Spleen (tissue), 11 donors: ENCODE measurements at regions not wholly inside any gene's neighbourhood (a gene's known extent, or its start where the extent isn't known, plus 50 kb on each side); places are given as distances from the start of the nearest gene placed in this dataset.
"Not testable (repeated sequence)": the region's sequence is repeated elsewhere in the genome, so short reads cannot be mapped to it uniquely, and the experiment has no call there.

Source experiments
- DNase-seq: peaks from one replicate; pipeline ENCODE4 v3.0.0-alpha.2; 2020
- H3K27ac ChIP-seq, 8 donors: fragments of 200-600 bp; sonication (generic) in 7 of 8; 1 replicate in 4 of 8; 2 replicates in 4 of 8; pipeline versions ENCODE4 v1.5.0 to v1.8.0; 2016 to 2021; ENCODE audit warnings: inconsistent platforms in 4 of 8, mild to moderate bottlenecking in 4 of 8, moderate library complexity in 1 of 8
- H3K27me3 ChIP-seq, 7 donors: fragments of 200-600 bp; sonication (generic) in 6 of 7; replicated peaks in 1 of 7; 1 replicate in 4 of 7; 2 replicates in 3 of 7; pipeline versions ENCODE4 v1.5.0 to v1.8.0; 2016 to 2021; ENCODE audit warnings: inconsistent platforms in 3 of 7, mild to moderate bottlenecking in 1 of 7
- H3K36me3 ChIP-seq, 6 donors: fragments of 200-600 bp; sonication (generic) in 5 of 6; 1 replicate in 4 of 6; 2 replicates in 2 of 6; pipeline versions ENCODE4 v1.5.0 to v1.8.0; 2016 to 2021; ENCODE audit warnings: inconsistent platforms in 2 of 6
- H3K4me1 ChIP-seq, 6 donors: fragments of 200-600 bp; sonication (generic) in 5 of 6; 1 replicate in 3 of 6; 2 replicates in 3 of 6; pipeline versions ENCODE4 v1.5.0 to v1.8.0; 2016 to 2021; ENCODE audit warnings: inconsistent platforms in 3 of 6
- H3K4me3 ChIP-seq, 8 donors: fragments of 200-600 bp; sonication (generic) in 7 of 8; 1 replicate in 4 of 8; 2 replicates in 4 of 8; pipeline versions ENCODE4 v1.5.0 to v1.8.0; 2016 to 2021; ENCODE audit warnings: inconsistent platforms in 4 of 8, mild to moderate bottlenecking in 4 of 8, moderate library complexity in 2 of 8
- H3K9me3 ChIP-seq, 8 donors: fragments of 200-600 bp; sonication (generic) in 7 of 8; 1 replicate in 4 of 8; 2 replicates in 4 of 8; pipeline versions ENCODE4 v1.5.0 to v1.8.0; 2016 to 2021; ENCODE audit warnings: inconsistent platforms in 4 of 8
- POLR2A ChIP-seq, 3 donors: fragments of 450-650 bp; IDR thresholded peaks; one replicate each; pipeline ENCODE4 v1.5.1; 2017; ENCODE audit warnings: antibody characterized with exemption in 3 of 3, mild to moderate bottlenecking in 1 of 3
- POLR2AphosphoS5 ChIP-seq, 3 donors: sonication (generic); formaldehyde crosslinking; IDR thresholded peaks; one replicate each; pipeline ENCODE4 v1.5.1; 2017; ENCODE audit warnings: antibody characterized with exemption in 3 of 3
- WGBS, 5 donors: extraction: QIAGEN DNeasy Blood & Tissue Kit in 3 of 5; methylation state at CpG; one replicate each; pipeline versions ENCODE4 v1.1.5 to v1.1.7; 2013 to 2018; 5-methylcytosine and 5-hydroxymethylcytosine counted together
- intact Hi-C: fragments of 100-400 bp; cut with DNase I; formaldehyde crosslinking; loops from one replicate; pipeline ENCODE4 v1.15.0; 2023; ENCODE audit warnings: low total_unique reads
- TF ChIP-seq, protein P1 (sequence below), 11 experiments: fragments of 200-600 bp in 7 of 11; fragments of 450-650 bp in 4 of 11; sonication (generic) in 4 of 11; IDR thresholded peaks in 8 of 11; conservative IDR thresholded peaks in 3 of 11; 1 replicate in 7 of 11; 2 replicates in 4 of 11; pipeline versions ENCODE4 v1.4.0 to v1.8.0; 2016 to 2021; ENCODE audit warnings: antibody characterized with exemption in 11 of 11, inconsistent platforms in 4 of 11, mild to moderate bottlenecking in 1 of 11
- donor health status: healthy with polysubstance abuse.
- donor health status: DM: no; HTN: no; CAD: no; lungs with moderate emphysema.
- donor health status: DM: no; HTN: no; CAD: no.
- donor health status: Bipolar disorder and iron deficiency.
- donor health status: healthy.
- donor health status: DM: no; HTN: no; CAD: no.
- donor health status: DM: yes; HTN: yes; CAD: no.

DNA sequence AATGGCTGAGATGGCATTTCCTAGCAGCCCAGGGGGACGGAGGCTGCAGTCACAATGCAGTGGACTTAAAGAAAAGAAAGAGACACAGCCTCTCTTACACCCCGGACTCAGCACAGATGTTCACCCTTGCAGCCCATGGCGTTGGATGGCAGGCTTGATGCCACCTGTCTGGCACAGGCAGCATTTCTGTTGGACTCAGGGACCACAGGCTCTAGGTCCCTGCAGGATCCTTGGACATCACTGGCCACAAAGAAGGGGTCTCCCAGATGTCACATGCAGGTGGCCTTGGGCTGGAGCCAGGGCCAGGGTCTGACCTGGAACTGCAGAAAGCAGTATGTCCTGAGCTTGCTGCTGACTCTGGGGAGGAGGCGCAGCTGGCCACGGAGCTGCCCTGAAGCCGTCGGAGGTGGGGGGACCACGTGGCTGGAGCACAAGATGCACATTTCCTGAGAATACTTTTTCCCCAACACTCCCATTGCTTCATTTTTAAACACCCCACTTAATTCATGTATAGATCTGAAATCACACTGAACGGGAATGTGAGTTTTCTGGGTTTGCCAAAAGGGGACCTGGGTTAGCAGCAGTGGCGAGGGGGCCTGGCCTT lies 102.3 kb upstream of the SULF2 start:
- peaks cover 0 to 22% (median 0%) of the 10 kb centered on the region in 7 donors for H3K27me3 ChIP-seq
- WGBS, 5 donors = 73 to 87% (median 78%) methylated on average over 5 to 10 of the region's 10 CpGs
- intact Hi-C loops = no loop called here
- TF ChIP-seq POLR2AphosphoS5 (IDR thresholded peaks at IDR 0.05) = no peak
- no peak for TF ChIP-seq POLR2A (IDR thresholded peaks at IDR 0.05)
- TF ChIP-seq, protein P1, sequence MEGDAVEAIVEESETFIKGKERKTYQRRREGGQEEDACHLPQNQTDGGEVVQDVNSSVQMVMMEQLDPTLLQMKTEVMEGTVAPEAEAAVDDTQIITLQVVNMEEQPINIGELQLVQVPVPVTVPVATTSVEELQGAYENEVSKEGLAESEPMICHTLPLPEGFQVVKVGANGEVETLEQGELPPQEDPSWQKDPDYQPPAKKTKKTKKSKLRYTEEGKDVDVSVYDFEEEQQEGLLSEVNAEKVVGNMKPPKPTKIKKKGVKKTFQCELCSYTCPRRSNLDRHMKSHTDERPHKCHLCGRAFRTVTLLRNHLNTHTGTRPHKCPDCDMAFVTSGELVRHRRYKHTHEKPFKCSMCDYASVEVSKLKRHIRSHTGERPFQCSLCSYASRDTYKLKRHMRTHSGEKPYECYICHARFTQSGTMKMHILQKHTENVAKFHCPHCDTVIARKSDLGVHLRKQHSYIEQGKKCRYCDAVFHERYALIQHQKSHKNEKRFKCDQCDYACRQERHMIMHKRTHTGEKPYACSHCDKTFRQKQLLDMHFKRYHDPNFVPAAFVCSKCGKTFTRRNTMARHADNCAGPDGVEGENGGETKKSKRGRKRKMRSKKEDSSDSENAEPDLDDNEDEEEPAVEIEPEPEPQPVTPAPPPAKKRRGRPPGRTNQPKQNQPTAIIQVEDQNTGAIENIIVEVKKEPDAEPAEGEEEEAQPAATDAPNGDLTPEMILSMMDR (IDR thresholded peaks at IDR 0.05 in 8 of 11, conservative IDR thresholded peaks at IDR 0.05 in 3 of 11) = no peak
- no peak for DNase-seq
- no peaks in the 10 kb centered on the region for H3K4me1 ChIP-seq
- no peaks in the 10 kb centered on the region for H3K9me3 ChIP-seq
- no peak overlapping the region for H3K4me3 ChIP-seq
- no peaks in the 10 kb centered on the region for H3K36me3 ChIP-seq
- H3K27ac ChIP-seq = no peak overlapping the region

- Histone ChIP-seq H3K4me1 (no peaks in the 10 kb centered on the region), H3K27ac (no peak overlapping the region), H3K27me3 (peaks cover 0 to 22% (median 0%) of the 10 kb centered on the region in 7 donors), H3K36me3 (no peaks in the 10 kb centered on the region), H3K9me3 (no peaks in the 10 kb centered on the region), H3K4me3 (no peak overlapping the region)
- DNase-seq = no peak
- TF ChIP-seq POLR2AphosphoS5 (IDR thresholded peaks at IDR 0.05) (no peak), POLR2A (IDR thresholded peaks at IDR 0.05) (no peak)
- TF ChIP-seq, protein P1 (IDR thresholded peaks at IDR 0.05 in 8 of 11, conservative IDR thresholded peaks at IDR 0.05 in 3 of 11) = no peak
- 77 to 87% (median 82%) methylated on average over 7 to 8 of the region's 8 CpGs for WGBS, 5 donors
- intact Hi-C loops = no loop called here
Observed at GRCh38 chr20:47887064-47887463, 101.8 kb upstream of the SULF2 start.

DNA sequence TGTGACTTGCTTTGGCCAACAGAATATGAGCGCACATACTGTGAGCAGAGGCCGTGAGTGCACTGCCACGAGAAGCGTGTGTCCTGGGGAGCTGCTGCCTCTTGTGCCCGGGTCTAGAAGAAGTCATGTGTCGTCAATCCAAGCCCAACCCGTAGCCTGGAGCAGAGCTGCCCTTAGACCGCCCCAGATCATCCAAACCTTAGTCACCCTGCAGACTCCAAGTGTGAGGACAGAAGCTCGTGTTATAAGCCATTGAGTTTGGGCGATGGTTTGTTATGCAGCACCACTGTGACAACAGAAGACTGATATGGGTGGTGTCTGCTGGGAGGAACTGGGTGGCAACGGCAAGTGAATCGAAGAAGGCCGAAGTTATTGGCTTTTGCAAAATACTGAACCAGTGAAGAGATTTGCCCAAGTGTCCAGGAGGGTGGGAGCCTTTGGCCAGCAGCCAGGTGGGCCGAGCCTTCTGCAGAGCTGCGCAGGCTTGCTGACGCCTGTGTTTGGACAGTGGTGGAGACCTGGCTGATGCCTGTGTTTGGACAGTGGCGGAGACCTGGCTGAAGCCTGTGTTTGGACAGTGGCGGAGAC lies 101.3 kb upstream of the SULF2 start:
- Histone ChIP-seq H3K4me3 (no peak overlapping the region), H3K4me1 (no peaks in the 10 kb centered on the region), H3K27me3 (peaks cover 0 to 22% (median 0%) of the 10 kb centered on the region in 7 donors), H3K9me3 (no peaks in the 10 kb centered on the region), H3K36me3 (no peaks in the 10 kb centered on the region), H3K27ac (no peak overlapping the region)
- intact Hi-C loops = no loop called here
- WGBS, 5 donors = 92 to 95% (median 93%) methylated on average over 18 of the region's 18 CpGs
- TF ChIP-seq POLR2A (IDR thresholded peaks at IDR 0.05) (no peak), POLR2AphosphoS5 (IDR thresholded peaks at IDR 0.05) (no peak)
- TF ChIP-seq, protein P1 (IDR thresholded peaks at IDR 0.05 in 8 of 11, conservative IDR thresholded peaks at IDR 0.05 in 3 of 11) = no peak
- no peak for DNase-seq

DNA sequence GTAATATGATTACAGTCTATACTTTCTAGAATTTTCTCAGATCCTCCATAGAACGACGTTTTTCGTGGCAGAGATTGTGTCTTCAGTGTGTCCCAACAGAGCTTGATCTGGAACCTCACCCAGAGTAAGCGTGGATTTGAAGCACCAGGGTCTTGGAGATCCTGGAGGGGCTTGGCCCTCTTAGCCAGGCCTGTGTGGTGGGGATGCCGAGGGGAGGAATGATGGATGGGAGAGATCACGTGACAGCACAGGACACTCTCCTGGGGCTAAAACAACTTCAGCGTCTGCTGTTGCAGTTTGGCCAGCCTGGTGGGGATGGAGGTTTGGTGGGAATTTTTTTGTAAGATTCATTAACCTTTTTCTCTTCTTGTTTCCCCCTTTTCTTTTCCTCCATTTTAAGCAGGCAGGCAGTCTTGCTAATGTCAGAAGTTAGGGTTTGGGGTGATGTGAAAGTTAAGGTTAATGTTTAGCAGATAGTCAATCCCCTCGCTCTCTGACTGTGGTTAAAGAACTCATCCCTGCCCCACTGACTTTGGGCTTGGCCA lies 100.7 kb upstream of the SULF2 start:
- Histone ChIP-seq H3K27ac (no peak overlapping the region), H3K27me3 (peaks cover 0 to 22% (median 0%) of the 10 kb centered on the region in 7 donors), H3K4me3 (no peak overlapping the region), H3K4me1 (no peaks in the 10 kb centered on the region), H3K36me3 (no peaks in the 10 kb centered on the region), H3K9me3 (no peaks in the 10 kb centered on the region)
- TF ChIP-seq POLR2AphosphoS5 (IDR thresholded peaks at IDR 0.05) (no peak), POLR2A (IDR thresholded peaks at IDR 0.05) (no peak)
- TF ChIP-seq, protein P1 (IDR thresholded peaks at IDR 0.05 in 8 of 11, conservative IDR thresholded peaks at IDR 0.05 in 3 of 11) = no peak
- intact Hi-C loops = no loop called here
- DNase-seq = no peak
- 76 to 89% (median 87%) methylated on average over 8 of the region's 8 CpGs for WGBS, 5 donors

DNA sequence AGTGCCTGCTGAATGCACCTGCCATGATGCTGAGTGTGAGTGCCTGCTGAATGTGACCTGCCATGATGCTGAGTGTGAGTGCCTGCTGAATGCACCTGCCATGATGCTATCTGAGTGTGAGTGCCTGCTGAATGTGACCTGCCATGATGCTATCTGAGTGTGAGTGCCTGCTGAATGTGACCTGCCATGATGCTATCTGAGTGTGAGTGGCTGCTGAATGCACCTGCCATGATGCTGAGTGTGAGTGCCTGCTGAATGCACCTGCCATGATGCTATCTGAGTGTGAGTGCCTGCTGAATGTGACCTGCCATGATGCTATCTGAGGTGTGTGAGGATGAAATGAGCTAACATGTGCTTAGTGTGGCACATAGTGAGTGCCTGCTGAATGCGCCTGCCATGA lies 98.7 kb upstream of the SULF2 start:
- H3K27me3 ChIP-seq = peaks cover 0 to 17% (median 0%) of the 10 kb centered on the region in 7 donors
- H3K27ac ChIP-seq, H3K4me1 ChIP-seq, H3K4me3 ChIP-seq, intact Hi-C loops, H3K36me3 ChIP-seq, DNase-seq, H3K9me3 ChIP-seq: not testable (repeated sequence)
- WGBS, 5 donors = 17 to 93% (median 86%) methylated on average over 1 of the region's 1 CpG
